Upper lobe of left lung (tissue), 6 donors: ENCODE measurements at regions not wholly inside any gene's neighbourhood (a gene's known extent, or its start where the extent isn't known, plus 50 kb on each side); places are given as distances from the start of the nearest gene placed in this dataset.

Experiments used
- ATAC-seq, 2 donors: fragments of 200-7000 bp; cut with Tn5 transposase; one replicate each; pipeline ENCODE4 v1.9.1; 2022; ENCODE audit warnings: mild to moderate bottlenecking in 2 of 2, moderate library complexity in 2 of 2; ENCODE audit not compliant: low FRiP score in 2 of 2
- DNase-seq, 2 donors: peaks; one replicate each; pipeline ENCODE4 v3.0.0-alpha.2; 2019 to 2020
- H3K27ac ChIP-seq, 4 donors: fragments of 200-600 bp; sonication (generic); one replicate each; pipeline ENCODE4 v1.5.1; 2016 to 2019
- H3K27me3 ChIP-seq, 4 donors: fragments of 200-600 bp; sonication (generic); one replicate each; pipeline ENCODE4 v1.5.1; 2017 to 2019
- H3K36me3 ChIP-seq, 4 donors: fragments of 200-600 bp; sonication (generic); one replicate each; pipeline ENCODE4 v1.5.1; 2016 to 2019
- H3K4me1 ChIP-seq, 4 donors: fragments of 200-600 bp; sonication (generic); one replicate each; pipeline ENCODE4 v1.5.1; 2018 to 2019
- H3K4me3 ChIP-seq, 4 donors: fragments of 200-600 bp; sonication (generic); one replicate each; pipeline ENCODE4 v1.5.1; 2017 to 2019; ENCODE audit warnings: mild to moderate bottlenecking in 2 of 4, moderate library complexity in 1 of 4
- H3K9me3 ChIP-seq, 4 donors: fragments of 200-600 bp; sonication (generic); one replicate each; pipeline ENCODE4 v1.5.1; 2018 to 2019
- CTCF ChIP-seq, 6 experiments: fragments of 450-650 bp in 4 of 6; fragments of 200-600 bp in 2 of 6; sonication (generic) in 2 of 6; IDR thresholded peaks; one replicate each; pipeline ENCODE4 v1.5.1; 2016 to 2019; ENCODE audit warnings: antibody characterized with exemption in 6 of 6
- EP300 ChIP-seq, 4 donors: sonication (generic); formaldehyde crosslinking; IDR thresholded peaks; one replicate each; pipeline ENCODE4 v1.5.1; 2017; ENCODE audit warnings: antibody characterized with exemption in 4 of 4, control low read depth in 2 of 4
- POLR2A ChIP-seq, 4 donors: fragments of 450-650 bp; IDR thresholded peaks; one replicate each; pipeline ENCODE4 v1.5.1; 2016 to 2017; ENCODE audit warnings: antibody characterized with exemption in 4 of 4, mild to moderate bottlenecking in 2 of 4
- POLR2AphosphoS5 ChIP-seq, 2 donors: sonication (generic); formaldehyde crosslinking; IDR thresholded peaks; one replicate each; pipeline ENCODE4 v1.5.1; 2017; ENCODE audit warnings: antibody characterized with exemption in 2 of 2
- WGBS, 2 donors: methylation state at CpG; one replicate each; pipeline ENCODE4 v1.1.5; 2017 to 2018; 5-methylcytosine and 5-hydroxymethylcytosine counted together
- donor health status: DM: no; HTN: no; CAD: no; lungs with moderate emphysema.
- donor health status: DM: no; HTN: yes; CAD: no; lungs with severe emphysema.

GRCh38 chr11:33984682-33985389, 66.7 kb upstream of the CAPRIN1 start:
- no peaks in the 10 kb centered on the region for H3K4me1 ChIP-seq
- no peak for TF ChIP-seq CTCF (IDR thresholded peaks at IDR 0.05)
- TF ChIP-seq POLR2A (IDR thresholded peaks at IDR 0.05): no peak
- TF ChIP-seq EP300 (IDR thresholded peaks at IDR 0.05): no peak
- no peak for TF ChIP-seq POLR2AphosphoS5 (IDR thresholded peaks at IDR 0.05)
- no peak overlapping the region for H3K4me3 ChIP-seq
- H3K9me3 ChIP-seq: no peaks in the 10 kb centered on the region
- ATAC-seq (no peak), DNase-seq (no peak)
- no peaks in the 10 kb centered on the region for H3K27me3 ChIP-seq
- no peaks in the 10 kb centered on the region for H3K36me3 ChIP-seq
- 78 to 85% methylated on average over 5 of the region's 5 CpGs for WGBS, 2 donors
- H3K27ac ChIP-seq: no peak overlapping the region

GRCh38 chr11:33982661-33983060, 68.9 kb upstream of the CAPRIN1 start:
- H3K36me3 ChIP-seq: no peaks in the 10 kb centered on the region
- no peak overlapping the region for H3K27ac ChIP-seq
- no peaks in the 10 kb centered on the region for H3K9me3 ChIP-seq
- ATAC-seq (no peak), DNase-seq (no peak)
- TF ChIP-seq POLR2A (IDR thresholded peaks at IDR 0.05) (no peak), POLR2AphosphoS5 (IDR thresholded peaks at IDR 0.05) (no peak)
- no peaks in the 10 kb centered on the region for H3K27me3 ChIP-seq
- H3K4me1 ChIP-seq: no peaks in the 10 kb centered on the region
- H3K4me3 ChIP-seq: no peak overlapping the region

GRCh38 chr11:33980897-33981296, 70.6 kb upstream of the CAPRIN1 start:
- DNase-seq: no peak
- H3K27me3 ChIP-seq: no peaks in the 10 kb centered on the region
- no peak for ATAC-seq
- no peaks in the 10 kb centered on the region for H3K36me3 ChIP-seq
- H3K4me1 ChIP-seq: no peaks in the 10 kb centered on the region
- H3K4me3 ChIP-seq: no peak overlapping the region
- no peak for TF ChIP-seq CTCF (IDR thresholded peaks at IDR 0.05)
- no peak for TF ChIP-seq POLR2A (IDR thresholded peaks at IDR 0.05)
- TF ChIP-seq EP300 (IDR thresholded peaks at IDR 0.05): no peak
- no peak for TF ChIP-seq POLR2AphosphoS5 (IDR thresholded peaks at IDR 0.05)
- no peak overlapping the region for H3K27ac ChIP-seq
- WGBS, 2 donors: 54% methylated on average over 3 of the region's 3 CpGs
- H3K9me3 ChIP-seq: no peaks in the 10 kb centered on the region

- no peaks in the 10 kb centered on the region for H3K9me3 ChIP-seq
- WGBS, 2 donors: 89 to 94% methylated on average over 5 to 6 of the region's 6 CpGs
- no peaks in the 10 kb centered on the region for H3K4me1 ChIP-seq
- no peaks in the 10 kb centered on the region for H3K36me3 ChIP-seq
- no peak for TF ChIP-seq POLR2A (IDR thresholded peaks at IDR 0.05)
- TF ChIP-seq CTCF (IDR thresholded peaks at IDR 0.05): no peak
- TF ChIP-seq EP300 (IDR thresholded peaks at IDR 0.05): no peak
- no peak for TF ChIP-seq POLR2AphosphoS5 (IDR thresholded peaks at IDR 0.05)
- no peaks in the 10 kb centered on the region for H3K27me3 ChIP-seq
- ATAC-seq (no peak), DNase-seq (no peak)
- no peak overlapping the region for H3K4me3 ChIP-seq
- no peak overlapping the region for H3K27ac ChIP-seq
Measured at GRCh38 chr11:33978376-33978775, 73.2 kb upstream of the CAPRIN1 start.

GRCh38 chr11:33977676-33978075, 73.9 kb upstream of the CAPRIN1 start:
- no peak for ATAC-seq
- WGBS, 2 donors: 60 to 85% methylated on average over 4 of the region's 4 CpGs

More at GRCh38 chr11:33977676-33978075, 73.9 kb upstream of the CAPRIN1 start:
- no peak for DNase-seq
- no peaks in the 10 kb centered on the region for H3K4me1 ChIP-seq
- H3K27ac ChIP-seq: no peak overlapping the region
- H3K27me3 ChIP-seq: no peaks in the 10 kb centered on the region
- TF ChIP-seq POLR2AphosphoS5 (IDR thresholded peaks at IDR 0.05): no peak
- no peak for TF ChIP-seq EP300 (IDR thresholded peaks at IDR 0.05)
- TF ChIP-seq CTCF (IDR thresholded peaks at IDR 0.05): no peak
- no peak for TF ChIP-seq POLR2A (IDR thresholded peaks at IDR 0.05)
- H3K36me3 ChIP-seq: no peaks in the 10 kb centered on the region
- no peak overlapping the region for H3K4me3 ChIP-seq
- H3K9me3 ChIP-seq: no peaks in the 10 kb centered on the region
